ENCODE measurements at regions not wholly inside any gene's neighbourhood (a gene's known extent, or its start where the extent isn't known, plus 50 kb on each side); places are given as distances from the start of the nearest gene placed in this dataset.

- DNase-seq, result no peak
These were observed 608.9 kb downstream of the IRX1 start for GRCh38 chr5:4204276-4205141.

GRCh38 chr5:4205398-4205797, 609.8 kb downstream of the IRX1 start:
- peak; percentile 65 for DNase-seq

DNA sequence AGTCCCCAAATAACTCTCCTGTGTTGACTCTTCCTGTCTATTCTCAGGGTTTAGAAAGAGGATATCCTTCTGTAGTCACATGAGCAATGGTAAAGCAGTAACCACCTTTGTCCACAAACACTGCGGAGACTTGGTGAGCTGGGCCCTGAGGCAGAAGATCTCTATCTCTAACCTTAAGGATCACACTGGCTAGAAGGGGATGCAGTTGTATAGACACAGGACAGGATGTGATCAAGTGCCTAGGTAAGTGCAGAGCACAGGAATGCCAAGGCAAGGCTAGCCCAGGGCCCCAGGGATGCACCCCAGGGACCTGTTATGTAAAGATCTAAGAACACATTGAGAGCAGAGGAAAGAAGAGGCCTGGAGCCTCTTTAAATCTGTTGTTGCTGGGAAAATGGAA, 610.5 kb downstream of the IRX1 start:
- DNase-seq, result no peak

DNA sequence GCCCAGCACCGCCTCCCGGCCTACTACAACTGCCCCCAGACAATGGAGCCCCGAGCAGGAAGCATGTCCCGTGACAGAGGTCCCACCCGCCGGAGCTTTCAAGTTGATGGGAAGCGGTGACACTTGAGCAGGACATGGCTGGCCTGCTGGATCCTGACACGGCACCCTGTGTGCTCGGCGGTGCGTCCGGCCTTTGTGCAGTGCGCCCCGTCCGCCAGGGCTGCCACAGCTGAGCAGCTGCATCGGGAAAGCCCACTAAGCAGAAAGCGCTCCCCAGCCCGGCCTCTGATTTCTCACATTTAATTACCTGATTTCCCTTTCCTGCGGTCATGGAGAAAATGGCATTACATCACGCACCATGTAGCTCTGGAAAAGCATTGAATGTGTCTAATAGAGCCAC, 611.9 kb downstream of the IRX1 start:
- no peak for DNase-seq

DNA sequence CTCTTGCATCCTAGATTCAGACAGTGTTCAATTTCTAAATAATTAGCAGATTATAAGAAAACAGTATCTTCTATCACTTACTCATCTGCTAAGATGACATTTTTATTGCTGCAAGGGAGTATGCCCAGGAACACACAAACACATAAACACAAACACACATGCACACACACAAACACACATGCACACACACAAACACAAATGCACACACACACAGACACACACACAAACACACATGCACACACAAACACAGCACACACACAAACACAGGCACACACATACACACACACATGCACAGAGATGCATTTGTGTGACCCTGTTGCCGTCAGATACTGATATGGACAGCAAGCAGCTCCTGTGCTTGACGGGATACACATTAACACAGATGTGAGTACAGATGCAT, 612.9 kb downstream of the IRX1 start:
- DNase-seq, result no peak

- DNase-seq, result no peak
These were observed 613.4 kb downstream of the IRX1 start for GRCh38 chr5:4208996-4209395.

GRCh38 chr5:4212071-4212739, 616.6 kb downstream of the IRX1 start:
- no peak for DNase-seq

DNA sequence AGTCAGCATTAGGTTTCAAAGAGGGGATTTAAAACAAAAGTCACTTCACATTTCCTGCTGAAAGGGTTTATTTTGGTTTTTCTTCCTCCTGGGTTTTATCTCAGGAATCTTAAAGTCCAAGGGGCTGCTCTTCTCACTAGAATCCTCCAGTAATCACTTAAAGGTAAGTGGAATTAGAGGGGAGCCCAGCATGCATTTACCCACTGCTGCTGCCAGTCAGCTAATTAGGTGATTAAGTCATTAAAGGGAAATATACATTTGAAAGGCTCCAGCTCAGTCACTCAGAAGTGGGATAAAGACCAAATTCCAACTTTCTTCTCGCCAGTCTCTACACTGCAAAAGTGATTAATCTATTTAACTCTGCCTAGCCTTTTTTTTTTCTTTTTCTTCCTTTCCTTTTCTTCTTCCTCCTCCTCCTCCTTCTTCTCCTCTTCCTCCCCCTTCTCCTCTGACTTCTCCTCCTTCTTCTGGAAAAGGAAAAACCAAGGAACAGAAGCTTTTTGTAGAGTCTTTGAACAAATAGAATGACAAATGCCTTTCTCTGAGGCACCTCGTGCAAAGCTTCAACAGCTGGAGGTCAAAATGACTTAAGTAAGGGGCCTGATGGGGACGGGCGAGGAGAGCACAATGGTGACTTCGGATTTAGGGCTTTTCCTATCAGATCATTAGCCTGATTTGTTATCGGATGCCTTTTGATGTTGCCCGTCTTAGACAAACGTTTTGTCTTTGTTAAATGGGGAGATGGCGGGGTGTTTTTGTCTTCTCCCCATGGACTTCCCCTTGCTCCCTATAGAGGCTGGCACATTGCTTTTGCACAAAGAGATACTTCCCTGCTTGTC, 617.6 kb downstream of the IRX1 start:
- DNase-seq, result no peak

- DNase-seq, result no peak
These were observed 619.5 kb downstream of the IRX1 start for GRCh38 chr5:4215143-4215542.

DNA sequence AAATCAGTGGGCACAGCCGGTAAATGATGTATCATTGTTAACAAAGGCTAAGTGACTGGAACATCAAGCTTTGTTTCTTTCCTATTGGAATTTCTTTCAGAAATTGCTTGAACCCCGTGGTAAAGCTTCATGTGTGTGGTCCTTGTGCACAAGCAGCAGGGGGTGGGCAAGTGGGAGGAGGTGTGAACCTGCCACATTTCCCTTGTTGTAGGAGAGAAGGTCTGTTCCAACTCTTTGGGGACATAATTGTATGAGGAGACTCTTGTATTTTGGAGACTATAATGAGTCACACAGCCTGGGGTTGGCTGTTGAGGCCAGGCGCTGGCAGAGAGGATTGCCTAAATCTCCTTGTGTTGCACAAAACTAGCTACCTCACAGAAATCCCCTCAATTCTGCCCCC, 620.5 kb downstream of the IRX1 start:
- no peak for DNase-seq

GRCh38 chr5:4220016-4220415, 624.4 kb downstream of the IRX1 start:
- no peak for DNase-seq

DNA sequence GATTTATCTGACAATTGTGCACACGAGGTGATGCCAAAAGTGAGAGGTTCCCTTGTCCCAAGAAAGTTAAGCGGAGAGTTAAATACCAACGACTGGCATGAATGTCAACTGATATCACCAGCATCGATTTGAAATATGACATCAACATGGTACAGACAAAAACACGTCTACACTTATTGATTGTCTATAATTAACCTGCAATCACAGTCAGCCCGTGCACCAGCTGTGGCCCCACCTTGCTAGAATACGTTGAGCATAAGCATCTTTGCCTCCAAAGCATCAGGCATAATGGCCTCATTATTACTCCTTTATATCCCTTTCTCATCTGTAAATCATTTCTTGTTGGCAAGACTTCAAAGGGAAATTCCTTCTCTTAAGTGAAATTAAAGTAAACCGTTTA, 625.4 kb downstream of the IRX1 start:
- no peak for DNase-seq

GRCh38 chr5:4222147-4222546, 626.5 kb downstream of the IRX1 start:
- DNase-seq, result no peak

GRCh38 chr5:4222821-4223220, 627.2 kb downstream of the IRX1 start:
- no peak for DNase-seq

- DNase-seq, result no peak
These were observed 630.1 kb downstream of the IRX1 start for GRCh38 chr5:4225741-4226140.

DNA sequence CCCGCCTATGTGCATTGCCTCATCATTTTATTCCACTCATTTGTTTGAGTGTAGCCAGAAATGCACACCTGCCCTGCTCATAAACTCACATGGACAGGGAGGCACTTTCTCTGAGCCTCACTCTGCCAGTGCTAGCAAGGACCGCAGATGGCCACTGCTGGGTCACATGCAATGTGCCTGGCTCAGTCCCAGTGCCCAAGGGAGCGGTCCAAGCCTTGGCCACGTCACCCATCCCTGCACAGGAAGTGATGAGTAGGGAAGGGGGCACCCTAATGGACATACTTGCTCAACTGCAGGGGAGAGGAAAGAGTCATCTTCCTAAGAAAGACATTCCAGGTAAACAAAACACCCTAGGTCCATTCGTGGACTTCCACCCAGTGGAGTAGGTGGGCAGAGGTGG, 630.9 kb downstream of the IRX1 start:
- DNase-seq, result no peak

DNA sequence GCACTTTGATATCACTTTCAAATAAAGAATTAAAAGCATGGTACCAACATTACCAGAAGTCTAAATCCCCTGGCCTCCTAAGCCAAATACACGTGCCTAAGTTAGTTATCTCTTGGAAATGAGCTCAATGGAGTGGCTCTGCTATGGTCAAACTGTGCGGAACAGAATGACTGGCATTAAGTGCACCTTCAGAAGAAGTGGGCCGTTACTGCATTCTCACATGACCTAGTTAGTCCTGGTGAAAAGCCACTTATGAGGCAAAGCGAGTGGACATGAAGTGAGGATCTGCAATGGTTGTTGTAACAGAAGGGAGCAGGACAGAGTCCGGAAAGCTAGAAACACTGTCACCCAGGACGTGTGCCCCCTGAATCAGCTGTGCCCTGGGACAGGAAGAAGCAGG, 633.1 kb downstream of the IRX1 start:
- no peak for DNase-seq

GRCh38 chr5:4229414-4230292, 634.0 kb downstream of the IRX1 start:
- no peak for DNase-seq

GRCh38 chr5:4230471-4230785, 634.8 kb downstream of the IRX1 start:
- no peak for DNase-seq

DNA sequence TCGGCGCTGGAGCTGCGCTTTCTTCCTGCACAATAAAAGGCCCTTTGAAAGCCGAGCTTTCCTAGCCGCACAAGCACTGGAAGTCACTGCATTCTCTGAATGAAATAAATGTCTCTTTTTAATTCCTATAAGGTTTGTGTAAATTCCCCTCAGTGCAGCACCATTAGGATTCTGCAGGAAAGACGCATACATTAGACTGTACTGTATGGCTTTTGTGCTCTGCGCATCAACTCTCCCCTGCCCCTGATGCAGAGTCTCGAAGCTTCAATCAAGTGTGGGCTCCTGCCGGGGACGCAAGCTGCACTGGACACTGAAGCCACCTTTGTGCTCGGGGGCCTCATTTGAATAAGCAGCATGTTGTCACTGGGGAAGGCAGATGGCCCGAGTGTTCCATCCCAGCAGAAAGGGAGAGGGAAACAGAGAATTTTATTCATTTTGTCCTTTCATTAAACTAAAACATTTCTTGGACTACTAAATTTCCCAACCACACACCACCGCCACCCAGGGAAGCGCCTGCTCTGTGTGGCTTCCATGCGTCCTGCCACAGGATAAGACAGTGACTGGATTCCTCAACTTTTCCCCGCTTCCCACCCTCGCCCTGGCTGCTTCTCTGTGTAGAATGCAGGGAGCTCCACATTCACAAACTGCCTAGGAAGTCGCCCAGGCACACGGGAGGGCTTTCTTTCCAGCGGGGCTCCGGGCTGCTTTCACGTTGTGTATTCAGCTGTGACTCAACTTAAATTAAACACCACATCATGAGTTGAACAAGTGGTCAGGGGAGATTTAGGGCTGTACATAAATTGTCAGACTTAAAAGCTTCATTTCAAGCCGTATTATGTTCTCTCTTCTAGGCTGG, 635.4 kb downstream of the IRX1 start:
- no peak for DNase-seq

DNA sequence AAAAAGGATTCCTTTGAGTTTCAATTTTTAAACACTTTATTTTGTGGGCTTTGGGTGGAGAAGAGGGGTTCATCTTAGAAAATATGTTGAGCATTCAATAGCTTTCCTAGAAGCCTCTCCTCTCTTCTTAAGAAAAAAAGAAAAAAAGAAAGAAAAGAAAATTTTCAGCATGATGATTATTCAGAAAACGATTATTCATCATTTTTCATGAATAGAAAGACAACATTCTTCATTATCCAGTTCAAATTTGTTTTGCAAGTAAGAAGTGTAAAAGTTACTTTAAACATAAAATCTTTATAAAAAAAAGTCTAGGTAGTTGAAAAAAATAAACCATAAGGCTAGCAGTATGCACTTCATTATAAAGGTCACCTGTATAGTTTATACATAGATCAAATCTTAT, 636.5 kb downstream of the IRX1 start:
- no peak for DNase-seq

- no peak for DNase-seq
These were observed 638.0 kb downstream of the IRX1 start for GRCh38 chr5:4233671-4234070.

Data from fibroblast of upper back skin (primary cell).